ENCODE measurements at regions not wholly inside any gene's neighbourhood (a gene's known extent, or its start where the extent isn't known, plus 50 kb on each side); places are given as distances from the start of the nearest gene placed in this dataset.

DNA sequence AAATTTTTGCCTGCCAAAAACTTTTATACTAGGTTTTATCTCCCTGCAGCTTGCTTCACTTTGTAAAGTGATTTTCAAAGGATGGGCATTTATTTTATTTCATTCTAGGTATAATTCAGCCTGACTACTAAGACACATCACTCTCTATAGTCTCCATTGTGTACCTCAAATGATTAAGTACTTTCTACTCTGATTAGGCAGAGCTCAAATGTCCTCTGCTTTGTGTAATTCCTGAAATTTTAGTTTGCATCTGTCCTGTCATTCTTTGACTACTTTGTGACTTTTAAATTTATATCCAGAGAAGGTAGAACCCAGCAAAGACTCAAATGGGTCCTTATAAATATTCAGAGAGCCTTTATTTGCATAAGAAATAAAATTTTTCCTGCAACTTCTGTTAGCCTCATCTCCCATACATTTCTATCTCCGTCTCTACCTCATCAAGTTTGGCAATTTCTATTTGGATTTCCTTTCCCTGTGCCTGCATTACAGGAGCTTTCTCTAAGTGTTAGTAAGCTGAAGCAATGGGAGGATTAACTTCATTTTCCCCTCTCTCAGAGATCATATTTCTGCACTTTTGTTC is 1038.0 kb upstream of the ATXN8OS start:
- H3K27ac ChIP-seq (ENCODE audit: insufficient read depth, low read length) = no peak overlapping the region
- H3K27me3 ChIP-seq (ENCODE audit: control insufficient read depth, insufficient read depth, low read length) = no peaks in the 10 kb centered on the region
- no peaks in the 10 kb centered on the region for H4K20me1 ChIP-seq (ENCODE audit: control insufficient read depth, extremely low read depth, insufficient read depth, low read length)
- H3K4me3 ChIP-seq (replicated peaks in 1 of 4; ENCODE audit: control extremely low read depth in 1 of 4, insufficient read depth in 1 of 4, low read depth in 3 of 4, low read length in 4 of 4) = no peak overlapping the region
- no peaks in the 10 kb centered on the region for H3K79me2 ChIP-seq (ENCODE audit: control insufficient read depth, insufficient read depth, low read length)
- no peak for DNase-seq (ENCODE audit: low read depth in 2 of 2)
- H3K9ac ChIP-seq (ENCODE audit: insufficient read depth, low read length) = no peak overlapping the region
- H3K4me2 ChIP-seq (ENCODE audit: extremely low read depth, insufficient read depth, low read length) = no peak overlapping the region
- no peak for TF ChIP-seq EZH2 (IDR thresholded peaks at IDR 0.05; ENCODE audit: low read length, missing control alignments)
- TF ChIP-seq, protein P1, sequence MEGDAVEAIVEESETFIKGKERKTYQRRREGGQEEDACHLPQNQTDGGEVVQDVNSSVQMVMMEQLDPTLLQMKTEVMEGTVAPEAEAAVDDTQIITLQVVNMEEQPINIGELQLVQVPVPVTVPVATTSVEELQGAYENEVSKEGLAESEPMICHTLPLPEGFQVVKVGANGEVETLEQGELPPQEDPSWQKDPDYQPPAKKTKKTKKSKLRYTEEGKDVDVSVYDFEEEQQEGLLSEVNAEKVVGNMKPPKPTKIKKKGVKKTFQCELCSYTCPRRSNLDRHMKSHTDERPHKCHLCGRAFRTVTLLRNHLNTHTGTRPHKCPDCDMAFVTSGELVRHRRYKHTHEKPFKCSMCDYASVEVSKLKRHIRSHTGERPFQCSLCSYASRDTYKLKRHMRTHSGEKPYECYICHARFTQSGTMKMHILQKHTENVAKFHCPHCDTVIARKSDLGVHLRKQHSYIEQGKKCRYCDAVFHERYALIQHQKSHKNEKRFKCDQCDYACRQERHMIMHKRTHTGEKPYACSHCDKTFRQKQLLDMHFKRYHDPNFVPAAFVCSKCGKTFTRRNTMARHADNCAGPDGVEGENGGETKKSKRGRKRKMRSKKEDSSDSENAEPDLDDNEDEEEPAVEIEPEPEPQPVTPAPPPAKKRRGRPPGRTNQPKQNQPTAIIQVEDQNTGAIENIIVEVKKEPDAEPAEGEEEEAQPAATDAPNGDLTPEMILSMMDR (conservative IDR thresholded peaks at IDR 0.05 in 1 of 2, IDR thresholded peaks at IDR 0.05 in 1 of 2; ENCODE audit: low read depth in 1 of 2, low read length in 2 of 2) = no peak
- H2AFZ ChIP-seq (ENCODE audit: low read length) = no peak overlapping the region
- no peaks in the 10 kb centered on the region for H3K9me3 ChIP-seq (ENCODE audit: control insufficient read depth, insufficient read depth, low read depth, low read length)
- H3K4me1 ChIP-seq (ENCODE audit: control insufficient read depth, extremely low read depth, insufficient read depth, low read length) = no peaks in the 10 kb centered on the region
- H3K36me3 ChIP-seq (ENCODE audit: control insufficient read depth, insufficient read depth, low read length) = no peaks in the 10 kb centered on the region

DNA sequence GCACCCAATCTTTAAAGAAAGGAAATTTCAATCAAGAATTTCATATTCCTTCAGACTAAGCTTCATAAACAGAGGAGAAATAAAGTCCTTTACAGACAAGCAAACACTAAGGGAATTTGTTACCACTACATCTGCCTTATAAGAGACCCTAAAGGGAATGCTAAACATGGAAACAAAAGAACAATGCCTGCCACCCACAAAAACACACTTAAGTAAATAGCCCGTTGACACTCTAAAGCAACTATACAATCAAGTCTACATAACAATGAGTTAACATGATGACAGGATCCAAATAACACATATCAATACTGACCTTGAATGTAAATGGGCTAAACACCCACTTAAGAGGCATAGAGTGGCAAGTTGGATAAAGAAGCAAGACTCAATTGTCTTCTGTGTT is 1056.9 kb upstream of the ATXN8OS start:
- Histone ChIP-seq H3K27me3 (ENCODE audit: control insufficient read depth, insufficient read depth, low read length) (no peaks in the 10 kb centered on the region), H3K36me3 (ENCODE audit: control insufficient read depth, insufficient read depth, low read length) (no peaks in the 10 kb centered on the region), H3K4me3 (replicated peaks in 1 of 4; ENCODE audit: control extremely low read depth in 1 of 4, insufficient read depth in 1 of 4, low read depth in 3 of 4, low read length in 4 of 4) (no peak overlapping the region), H3K4me2 (ENCODE audit: extremely low read depth, insufficient read depth, low read length) (no peak overlapping the region), H3K4me1 (ENCODE audit: control insufficient read depth, extremely low read depth, insufficient read depth, low read length) (no peaks in the 10 kb centered on the region), H3K9ac (ENCODE audit: insufficient read depth, low read length) (no peak overlapping the region), H3K9me3 (ENCODE audit: control insufficient read depth, insufficient read depth, low read depth, low read length) (no peaks in the 10 kb centered on the region), H2AFZ (ENCODE audit: low read length) (no peak overlapping the region), H3K27ac (ENCODE audit: insufficient read depth, low read length) (no peak overlapping the region), H4K20me1 (ENCODE audit: control insufficient read depth, extremely low read depth, insufficient read depth, low read length) (no peaks in the 10 kb centered on the region), H3K79me2 (ENCODE audit: control insufficient read depth, insufficient read depth, low read length) (no peaks in the 10 kb centered on the region)
- no peak for DNase-seq (ENCODE audit: low read depth in 2 of 2)
- TF ChIP-seq, protein P1 (conservative IDR thresholded peaks at IDR 0.05 in 1 of 2, IDR thresholded peaks at IDR 0.05 in 1 of 2; ENCODE audit: low read depth in 1 of 2, low read length in 2 of 2) = no peak
- TF ChIP-seq EZH2 (IDR thresholded peaks at IDR 0.05; ENCODE audit: low read length, missing control alignments) = no peak

DNA sequence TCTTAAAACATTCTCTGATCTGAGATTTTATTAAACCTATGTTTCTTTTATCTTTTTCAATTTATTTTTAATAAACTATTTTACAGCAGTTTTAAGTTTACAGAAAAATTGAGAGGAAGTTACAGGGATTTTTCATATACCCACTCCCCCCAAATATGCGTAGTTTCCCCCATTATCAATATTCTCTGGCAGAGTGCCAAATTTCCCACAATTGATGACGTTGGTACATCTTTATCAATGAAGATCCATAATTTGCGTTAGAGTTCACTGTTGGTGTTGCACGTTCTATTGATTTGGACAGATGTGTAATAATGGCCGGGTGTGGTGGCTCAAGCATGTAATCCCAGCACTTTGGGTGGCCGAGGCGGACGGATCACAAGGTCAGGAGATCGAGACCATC is 1063.0 kb upstream of the ATXN8OS start:
- DNase-seq (ENCODE audit: low read depth in 2 of 2) = no peak
- H3K4me3 ChIP-seq (replicated peaks in 1 of 4; ENCODE audit: control extremely low read depth in 1 of 4, insufficient read depth in 1 of 4, low read depth in 3 of 4, low read length in 4 of 4) = no peak overlapping the region
- H2AFZ ChIP-seq (ENCODE audit: low read length) = no peak overlapping the region
- no peaks in the 10 kb centered on the region for H3K79me2 ChIP-seq (ENCODE audit: control insufficient read depth, insufficient read depth, low read length)
- H4K20me1 ChIP-seq (ENCODE audit: control insufficient read depth, extremely low read depth, insufficient read depth, low read length) = no peaks in the 10 kb centered on the region
- H3K27me3 ChIP-seq (ENCODE audit: control insufficient read depth, insufficient read depth, low read length) = no peaks in the 10 kb centered on the region
- H3K4me1 ChIP-seq (ENCODE audit: control insufficient read depth, extremely low read depth, insufficient read depth, low read length) = no peaks in the 10 kb centered on the region
- no peak overlapping the region for H3K27ac ChIP-seq (ENCODE audit: insufficient read depth, low read length)
- H3K4me2 ChIP-seq (ENCODE audit: extremely low read depth, insufficient read depth, low read length) = no peak overlapping the region
- H3K9me3 ChIP-seq (ENCODE audit: control insufficient read depth, insufficient read depth, low read depth, low read length) = no peaks in the 10 kb centered on the region
- no peak overlapping the region for H3K9ac ChIP-seq (ENCODE audit: insufficient read depth, low read length)
- no peaks in the 10 kb centered on the region for H3K36me3 ChIP-seq (ENCODE audit: control insufficient read depth, insufficient read depth, low read length)
- TF ChIP-seq, protein P1 (conservative IDR thresholded peaks at IDR 0.05 in 1 of 2, IDR thresholded peaks at IDR 0.05 in 1 of 2; ENCODE audit: low read depth in 1 of 2, low read length in 2 of 2) = no peak
- no peak for TF ChIP-seq EZH2 (IDR thresholded peaks at IDR 0.05; ENCODE audit: low read length, missing control alignments)

Data from fibroblast of lung (primary cell).